ENCODE measurements at regions not wholly inside any gene's neighbourhood (a gene's known extent, or its start where the extent isn't known, plus 50 kb on each side); places are given as distances from the start of the nearest gene placed in this dataset.

GRCh38 chr20:16178546-16179135 lies 394.6 kb downstream of the KIF16B start:
- H3K36me3 Mint-ChIP-seq (ENCODE audit: low read depth) = no peaks in the 10 kb centered on the region
- no peak for TF ChIP-seq CTCF (conservative IDR thresholded peaks at IDR 0.05)

DNA sequence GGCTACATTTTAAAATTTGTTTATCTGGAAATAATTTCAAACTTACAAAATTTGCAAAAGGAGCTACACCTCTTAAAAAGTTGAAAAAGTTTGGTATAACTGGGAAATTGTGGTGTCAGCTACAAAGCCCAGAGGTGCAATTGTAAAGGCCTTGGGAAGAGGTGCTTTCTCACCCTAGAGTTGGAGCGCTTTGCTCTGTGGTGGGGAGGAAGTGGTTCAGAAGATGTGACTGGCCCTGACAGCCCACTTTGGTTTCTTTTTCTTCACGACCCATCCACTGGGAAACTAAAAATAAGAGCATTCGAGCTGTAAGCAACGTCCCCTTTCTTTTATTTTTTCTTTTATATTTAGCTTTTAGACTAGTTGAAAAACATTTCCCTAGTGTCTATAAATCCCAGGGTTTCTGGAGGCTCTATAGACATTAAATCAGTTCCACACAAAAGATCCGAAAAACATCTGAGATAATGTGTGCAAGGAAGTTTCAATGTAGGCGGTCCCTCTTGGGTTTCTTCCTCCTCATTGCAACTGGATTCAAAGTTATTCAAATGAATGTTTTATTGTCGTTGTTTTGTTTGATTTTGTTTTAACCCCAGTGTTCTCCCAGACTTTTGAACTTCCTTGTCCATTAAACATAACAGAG lies 397.8 kb downstream of the KIF16B start:
- Histone ChIP-seq H3K9ac (ENCODE audit: extremely low read depth, low read length, poor library complexity, severe bottlenecking) (no peak overlapping the region), H3K27ac (ENCODE audit: low read depth, low read length) (no peak overlapping the region), H3K4me1 (ENCODE audit: control insufficient read depth, insufficient read depth, low read length) (no peaks in the 10 kb centered on the region), H3K27me3 (ENCODE audit: control insufficient read depth, insufficient read depth, low read length, poor library complexity, severe bottlenecking) (no peaks in the 10 kb centered on the region), H3K9me3 (ENCODE audit: control insufficient read depth, low read length) (peaks cover 7% of the 10 kb centered on the region), H3K36me3 (ENCODE audit: control insufficient read depth, insufficient read depth, low read length) (no peaks in the 10 kb centered on the region), H3K4me3 (ENCODE audit: low read length) (no peak overlapping the region)
- no peak overlapping the region for H3K27ac Mint-ChIP-seq
- no peak for DNase-seq
- peaks cover 3% of the 10 kb centered on the region for H3K9me3 Mint-ChIP-seq
- H3K4me3 Mint-ChIP-seq = no peak overlapping the region
- no peaks in the 10 kb centered on the region for H3K36me3 Mint-ChIP-seq (ENCODE audit: low read depth)
- no peaks in the 10 kb centered on the region for H3K4me1 Mint-ChIP-seq
- peaks cover 2% of the 10 kb centered on the region for H3K27me3 Mint-ChIP-seq (ENCODE audit: insufficient read depth)
- no peak for TF ChIP-seq CTCF (conservative IDR thresholded peaks at IDR 0.05)
- 92 to 100% methylated on average over 1 to 7 of the region's 7 CpGs for WGBS, 2 experiments (ENCODE audit: insufficient coverage in 1 of 2, insufficient read length in 1 of 2)

More at GRCh38 chr20:16178546-16179135, 394.6 kb downstream of the KIF16B start:
- Mint-ChIP-seq H3K4me1 (peaks cover 3% of the 10 kb centered on the region), H3K27me3 (ENCODE audit: insufficient read depth) (peaks cover 17% of the 10 kb centered on the region), H3K9me3 (peaks cover 7% of the 10 kb centered on the region), H3K27ac (no peak overlapping the region), H3K4me3 (no peak overlapping the region)
- no peak overlapping the region for H3K9ac ChIP-seq (ENCODE audit: extremely low read depth, low read length, poor library complexity, severe bottlenecking)
- no peak overlapping the region for H3K4me3 ChIP-seq (ENCODE audit: low read length)
- H3K9me3 ChIP-seq (ENCODE audit: control insufficient read depth, low read length) = peaks cover 22% of the 10 kb centered on the region
- H3K36me3 ChIP-seq (ENCODE audit: control insufficient read depth, insufficient read depth, low read length) = no peaks in the 10 kb centered on the region
- H3K27ac ChIP-seq (ENCODE audit: low read depth, low read length) = no peak overlapping the region
- peaks cover 13% of the 10 kb centered on the region for H3K27me3 ChIP-seq (ENCODE audit: control insufficient read depth, insufficient read depth, low read length, poor library complexity, severe bottlenecking)
- 81 to 96% methylated on average over 2 to 5 of the region's 5 CpGs for WGBS, 2 experiments (ENCODE audit: insufficient coverage in 1 of 2, insufficient read length in 1 of 2)
- DNase-seq = no peak
- H3K4me1 ChIP-seq (ENCODE audit: control insufficient read depth, insufficient read depth, low read length) = no peaks in the 10 kb centered on the region

DNA sequence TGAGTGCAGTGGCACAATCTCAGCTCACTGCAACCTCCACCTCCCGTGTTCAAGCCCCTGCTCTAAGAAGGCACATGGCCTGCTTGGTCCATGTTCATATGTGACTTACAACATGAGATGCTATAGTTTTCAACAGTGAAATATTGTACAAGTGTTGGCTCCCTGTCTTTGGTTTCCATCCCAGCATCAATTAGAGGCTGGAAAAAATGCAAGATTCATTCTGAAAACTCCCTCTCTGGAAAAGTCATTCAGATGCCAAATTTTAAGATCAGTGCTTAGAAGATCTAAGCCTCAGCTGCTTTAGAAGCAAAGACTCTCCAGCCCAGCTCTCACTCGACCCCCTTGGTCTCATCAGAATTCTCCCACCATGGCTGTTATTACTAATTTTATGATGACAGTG lies 398.9 kb downstream of the KIF16B start:
- no peaks in the 10 kb centered on the region for H3K36me3 ChIP-seq (ENCODE audit: control insufficient read depth, insufficient read depth, low read length)
- peaks cover 1% of the 10 kb centered on the region for H3K9me3 ChIP-seq (ENCODE audit: control insufficient read depth, low read length)
- peaks cover 1% of the 10 kb centered on the region for H3K9me3 Mint-ChIP-seq
- peaks cover under 1% of the 10 kb centered on the region for H3K27me3 Mint-ChIP-seq (ENCODE audit: insufficient read depth)
- no peaks in the 10 kb centered on the region for H3K4me1 Mint-ChIP-seq
- H3K36me3 Mint-ChIP-seq (ENCODE audit: low read depth) = no peaks in the 10 kb centered on the region
- TF ChIP-seq CTCF (conservative IDR thresholded peaks at IDR 0.05) = no peak
- H3K9ac ChIP-seq (ENCODE audit: extremely low read depth, low read length, poor library complexity, severe bottlenecking) = no peak overlapping the region
- H3K4me3 ChIP-seq (ENCODE audit: low read length) = no peak overlapping the region
- H3K4me3 Mint-ChIP-seq = no peak overlapping the region
- no peaks in the 10 kb centered on the region for H3K27me3 ChIP-seq (ENCODE audit: control insufficient read depth, insufficient read depth, low read length, poor library complexity, severe bottlenecking)
- H3K27ac ChIP-seq (ENCODE audit: low read depth, low read length) = no peak overlapping the region
- WGBS, 2 experiments (ENCODE audit: insufficient coverage in 1 of 2, insufficient read length in 1 of 2) = 81% methylated on average over 2 of the region's 2 CpGs; no CpG with 5 or more reads in 1 of the 2 experiments
- no peak overlapping the region for H3K27ac Mint-ChIP-seq
- DNase-seq = no peak
- no peaks in the 10 kb centered on the region for H3K4me1 ChIP-seq (ENCODE audit: control insufficient read depth, insufficient read depth, low read length)
